PC-3 (cell line): ENCODE measurements at regions not wholly inside any gene's neighbourhood (a gene's known extent, or its start where the extent isn't known, plus 50 kb on each side); places are given as distances from the start of the nearest gene placed in this dataset.

Experiments used
- ATAC-seq: fragments of 200-7000 bp; cut with Tn5 transposase; 2 replicates; pipeline ENCODE4 v1.9.1; 2020; ENCODE audit warnings: mild to moderate bottlenecking, moderate library complexity
- BruUV-seq: library from RNA; stranded (reverse); fragments of 400-500 nt; replicated peaks from 2 replicates; lab custom pipeline; 2021; lab: Mats Ljungman, UMichigan
- CTCF ChIA-PET: fragments of 300-600 bp; sonication (Branson Sonifier 250); formaldehyde crosslinking; loops from one replicate; lab custom pipeline; 2022; ENCODE audit warnings: antibody characterized with exemption; lab: Charles Lee
- POLR2A ChIA-PET: fragments of 300-600 bp; sonication (Branson Sonifier 250); formaldehyde crosslinking; loops from one replicate; lab custom pipeline; 2022; ENCODE audit warnings: antibody characterized with exemption; ENCODE audit not compliant: unreplicated experiment; lab: Charles Lee
- DNase-seq: peaks from one replicate; pipeline ENCODE4 v3.0.0-alpha.2; 2015
- H2AFZ ChIP-seq: fragments of 300-600 bp; sonication (generic); 2 replicates; pipeline ENCODE4 v1.6.0; 2016; ENCODE audit warnings: antibody characterized with exemption, low read length
- H3F3A ChIP-seq: fragments of 300-600 bp; sonication (generic); one replicate; pipeline ENCODE4 v1.6.0; 2017; ENCODE audit warnings: antibody characterized with exemption, low read length, control low read depth, mild to moderate bottlenecking; ENCODE audit not compliant: unreplicated experiment
- H3K27ac ChIP-seq: fragments of 300-600 bp; sonication (generic); 2 replicates; pipeline ENCODE4 v1.5.1; 2016; ENCODE audit warnings: mild to moderate bottlenecking, low read length
- H3K27me3 ChIP-seq: fragments of 300-600 bp; sonication (generic); 2 replicates; pipeline ENCODE4 v1.6.1; 2016; ENCODE audit warnings: low read length, mixed read lengths
- H3K36me3 ChIP-seq: fragments of 300-600 bp; sonication (generic); 2 replicates; pipeline ENCODE4 v1.6.1; 2016; ENCODE audit warnings: low read depth, mixed run types, low read length, mixed read lengths
- H3K4me1 ChIP-seq: fragments of 300-600 bp; sonication (generic); 2 replicates; pipeline ENCODE4 v1.5.1; 2016; ENCODE audit warnings: low read length; ENCODE audit not compliant: insufficient read depth
- H3K4me2 ChIP-seq: fragments of 300-600 bp; sonication (generic); 2 replicates; pipeline ENCODE4 v1.6.0; 2016; ENCODE audit warnings: low read length
- H3K4me3 ChIP-seq: fragments of 300-600 bp; sonication (generic); 2 replicates; pipeline ENCODE4 v1.5.1; 2016; ENCODE audit warnings: mild to moderate bottlenecking, low read length, mixed read lengths
- H3K79me2 ChIP-seq: fragments of 300-600 bp; sonication (generic); 2 replicates; pipeline ENCODE4 v1.6.1; 2017; ENCODE audit warnings: low read length, mixed read lengths
- H3K9ac ChIP-seq: fragments of 300-600 bp; sonication (generic); 2 replicates; pipeline ENCODE4 v1.6.0; 2016; ENCODE audit warnings: mild to moderate bottlenecking, low read length
- H3K9me2 ChIP-seq: fragments of 300-600 bp; sonication (generic); replicated peaks from 2 replicates; pipeline ENCODE4 v1.6.1; 2016; ENCODE audit warnings: mixed run types, low read length, mixed read lengths
- H3K9me3 ChIP-seq: fragments of 300-600 bp; sonication (generic); 2 replicates; pipeline ENCODE4 v1.6.1; 2016; ENCODE audit warnings: low read length, mixed read lengths
- H4K20me1 ChIP-seq: fragments of 300-600 bp; sonication (generic); 2 replicates; pipeline ENCODE4 v1.6.1; 2016; ENCODE audit warnings: low read length, mixed read lengths
- EZH2 ChIP-seq: fragments of 300-600 bp; sonication (generic); IDR thresholded peaks from one replicate; pipeline ENCODE4 v1.6.1; 2017; ENCODE audit warnings: antibody characterized with exemption, mild to moderate bottlenecking, low read length; ENCODE audit not compliant: unreplicated experiment
- EZH2phosphoT487 ChIP-seq: fragments of 300-600 bp; sonication (generic); IDR thresholded peaks from 2 replicates; pipeline ENCODE4 v1.6.1; 2018; ENCODE audit warnings: mild to moderate bottlenecking, antibody characterized with exemption, low read length, borderline replicate concordance
- intact Hi-C: fragments of 100-400 bp; cut with micrococcal nuclease; formaldehyde crosslinking; loops from 2 replicates; pipeline ENCODE4 v1.9.0; 2023
- TF ChIP-seq, protein P1 (sequence below): fragments of 300-600 bp; sonication (generic); conservative IDR thresholded peaks from 2 replicates; pipeline ENCODE4 v1.5.1; 2017; ENCODE audit warnings: antibody characterized with exemption, low read depth, mild to moderate bottlenecking, low read length

GRCh38 chr3:74366331-74366730 lies 248.1 kb downstream of the CNTN3 start:
- no peak overlapping the region for H2AFZ ChIP-seq
- CTCF ChIA-PET, result no interaction called here
- no peaks in the 10 kb centered on the region for H3K4me1 ChIP-seq
- H3K79me2 ChIP-seq, result no peaks in the 10 kb centered on the region
- POLR2A ChIA-PET, result no interaction called here
- TF ChIP-seq, protein P1, sequence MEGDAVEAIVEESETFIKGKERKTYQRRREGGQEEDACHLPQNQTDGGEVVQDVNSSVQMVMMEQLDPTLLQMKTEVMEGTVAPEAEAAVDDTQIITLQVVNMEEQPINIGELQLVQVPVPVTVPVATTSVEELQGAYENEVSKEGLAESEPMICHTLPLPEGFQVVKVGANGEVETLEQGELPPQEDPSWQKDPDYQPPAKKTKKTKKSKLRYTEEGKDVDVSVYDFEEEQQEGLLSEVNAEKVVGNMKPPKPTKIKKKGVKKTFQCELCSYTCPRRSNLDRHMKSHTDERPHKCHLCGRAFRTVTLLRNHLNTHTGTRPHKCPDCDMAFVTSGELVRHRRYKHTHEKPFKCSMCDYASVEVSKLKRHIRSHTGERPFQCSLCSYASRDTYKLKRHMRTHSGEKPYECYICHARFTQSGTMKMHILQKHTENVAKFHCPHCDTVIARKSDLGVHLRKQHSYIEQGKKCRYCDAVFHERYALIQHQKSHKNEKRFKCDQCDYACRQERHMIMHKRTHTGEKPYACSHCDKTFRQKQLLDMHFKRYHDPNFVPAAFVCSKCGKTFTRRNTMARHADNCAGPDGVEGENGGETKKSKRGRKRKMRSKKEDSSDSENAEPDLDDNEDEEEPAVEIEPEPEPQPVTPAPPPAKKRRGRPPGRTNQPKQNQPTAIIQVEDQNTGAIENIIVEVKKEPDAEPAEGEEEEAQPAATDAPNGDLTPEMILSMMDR, result no peak
- TF ChIP-seq EZH2, result no peak
- H3K4me2 ChIP-seq, result no peak overlapping the region
- H3F3A ChIP-seq, result no peaks in the 10 kb centered on the region
- no peaks in the 10 kb centered on the region for H3K36me3 ChIP-seq
- H3K27me3 ChIP-seq, result no peaks in the 10 kb centered on the region
- no peak overlapping the region for H3K9ac ChIP-seq
- ATAC-seq (no peak), DNase-seq (no peak)
- H3K27ac ChIP-seq, result no peak overlapping the region
- intact Hi-C loops, result no loop called here
- H3K4me3 ChIP-seq, result no peak overlapping the region
- H3K9me3 ChIP-seq, result peaks cover 10% of the 10 kb centered on the region; the same call in 1 of the 2 replicates
- H4K20me1 ChIP-seq, result no peaks in the 10 kb centered on the region
- no TSS peak for BruUV-seq
- no peaks in the 10 kb centered on the region for H3K9me2 ChIP-seq

DNA sequence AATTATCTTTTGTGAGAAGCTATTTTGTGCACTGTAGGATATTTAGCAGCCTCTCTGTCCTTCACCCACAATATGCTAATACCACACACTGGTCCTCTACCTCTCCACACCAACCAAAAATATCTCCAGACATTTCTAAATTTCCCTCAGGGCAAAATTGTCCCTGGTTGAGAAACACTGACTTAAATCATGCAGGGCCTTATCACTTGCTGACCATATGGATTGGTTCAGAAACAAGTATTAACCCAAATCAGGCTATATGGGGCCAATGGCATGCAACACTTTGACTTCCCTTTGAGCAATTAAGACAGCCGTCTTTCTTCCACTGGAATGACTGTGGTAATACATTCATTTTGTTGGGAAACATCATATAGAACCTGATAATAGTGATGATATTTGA lies 251.1 kb downstream of the CNTN3 start:
- no peaks in the 10 kb centered on the region for H3K36me3 ChIP-seq
- ChIA-PET CTCF (no interaction called here), POLR2A (no interaction called here)
- H3K4me1 ChIP-seq, result no peaks in the 10 kb centered on the region
- no peaks in the 10 kb centered on the region for H3K27me3 ChIP-seq
- H3K9ac ChIP-seq, result no peak overlapping the region
- H3K9me2 ChIP-seq, result no peaks in the 10 kb centered on the region
- H3F3A ChIP-seq, result no peaks in the 10 kb centered on the region
- DNase-seq (no peak), ATAC-seq (no peak)
- no peak overlapping the region for H3K4me3 ChIP-seq
- peaks cover 10% of the 10 kb centered on the region; the same call in 1 of the 2 replicates for H3K9me3 ChIP-seq
- H2AFZ ChIP-seq, result no peak overlapping the region
- TF ChIP-seq, protein P1, result no peak
- TF ChIP-seq EZH2phosphoT487, result no peak
- no peak overlapping the region for H3K4me2 ChIP-seq
- H4K20me1 ChIP-seq, result no peaks in the 10 kb centered on the region
- no peaks in the 10 kb centered on the region for H3K79me2 ChIP-seq
- H3K27ac ChIP-seq, result no peak overlapping the region
- intact Hi-C loops, result no loop called here
- BruUV-seq, result no TSS peak

DNA sequence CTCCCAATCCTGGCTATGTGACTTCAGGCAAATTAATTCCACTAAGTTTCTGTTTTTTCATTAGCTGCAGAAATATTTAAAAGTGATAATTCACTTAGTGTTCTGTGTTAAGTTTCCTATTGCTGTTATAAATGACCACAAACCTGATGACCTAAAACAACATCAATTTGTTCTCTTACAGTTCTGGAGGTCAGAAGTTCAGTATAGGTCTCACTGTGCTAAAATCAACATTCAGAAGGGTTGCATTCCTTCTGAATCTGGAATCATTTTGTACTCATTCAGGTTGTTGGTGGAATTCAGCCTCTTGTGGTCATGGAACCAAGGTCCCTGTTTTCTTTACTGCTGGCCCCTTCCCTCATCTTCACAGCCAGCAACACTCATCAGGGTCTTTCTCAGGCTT lies 254.1 kb downstream of the CNTN3 start:
- Histone ChIP-seq H3K27me3 (no peaks in the 10 kb centered on the region), H3K4me1 (no peaks in the 10 kb centered on the region), H3K9me3 (peaks cover 15% of the 10 kb centered on the region), H3K36me3 (no peaks in the 10 kb centered on the region), H3K4me2 (no peak overlapping the region), H3K79me2 (no peaks in the 10 kb centered on the region), H3K9me2 (no peaks in the 10 kb centered on the region), H3K4me3 (no peak overlapping the region), H3K27ac (no peak overlapping the region), H4K20me1 (no peaks in the 10 kb centered on the region), H2AFZ (no peak overlapping the region), H3K9ac (no peak overlapping the region), H3F3A (no peaks in the 10 kb centered on the region)
- ATAC-seq (no peak), DNase-seq (no peak)
- intact Hi-C loops, result no loop called here
- no TSS peak for BruUV-seq
- TF ChIP-seq EZH2phosphoT487 (no peak), EZH2 (no peak)
- TF ChIP-seq, protein P1, result no peak
- ChIA-PET CTCF (no interaction called here), POLR2A (no interaction called here)
